ENCODE measurements at regions not wholly inside any gene's neighbourhood (a gene's known extent, or its start where the extent isn't known, plus 50 kb on each side); places are given as distances from the start of the nearest gene placed in this dataset.

DNA sequence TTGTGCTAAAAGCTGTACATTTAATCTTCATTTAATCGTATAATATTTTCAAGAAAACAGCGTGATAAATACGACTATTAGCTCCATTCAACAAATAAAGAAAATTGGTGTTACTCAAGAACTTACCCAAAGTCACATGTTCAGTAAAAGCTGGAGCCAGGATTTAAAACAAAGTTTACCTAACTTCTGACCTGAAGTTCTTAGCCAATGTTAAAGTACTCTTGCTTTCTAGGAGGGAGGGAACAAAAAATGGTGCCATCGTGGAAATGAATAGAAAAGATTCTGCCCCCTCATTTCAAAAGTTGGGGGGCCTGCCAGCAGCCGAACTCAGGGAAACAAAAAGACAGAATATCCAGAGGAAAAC lies 395.8 kb downstream of the CD109 start (continued):
- TF ChIP-seq, protein P1, sequence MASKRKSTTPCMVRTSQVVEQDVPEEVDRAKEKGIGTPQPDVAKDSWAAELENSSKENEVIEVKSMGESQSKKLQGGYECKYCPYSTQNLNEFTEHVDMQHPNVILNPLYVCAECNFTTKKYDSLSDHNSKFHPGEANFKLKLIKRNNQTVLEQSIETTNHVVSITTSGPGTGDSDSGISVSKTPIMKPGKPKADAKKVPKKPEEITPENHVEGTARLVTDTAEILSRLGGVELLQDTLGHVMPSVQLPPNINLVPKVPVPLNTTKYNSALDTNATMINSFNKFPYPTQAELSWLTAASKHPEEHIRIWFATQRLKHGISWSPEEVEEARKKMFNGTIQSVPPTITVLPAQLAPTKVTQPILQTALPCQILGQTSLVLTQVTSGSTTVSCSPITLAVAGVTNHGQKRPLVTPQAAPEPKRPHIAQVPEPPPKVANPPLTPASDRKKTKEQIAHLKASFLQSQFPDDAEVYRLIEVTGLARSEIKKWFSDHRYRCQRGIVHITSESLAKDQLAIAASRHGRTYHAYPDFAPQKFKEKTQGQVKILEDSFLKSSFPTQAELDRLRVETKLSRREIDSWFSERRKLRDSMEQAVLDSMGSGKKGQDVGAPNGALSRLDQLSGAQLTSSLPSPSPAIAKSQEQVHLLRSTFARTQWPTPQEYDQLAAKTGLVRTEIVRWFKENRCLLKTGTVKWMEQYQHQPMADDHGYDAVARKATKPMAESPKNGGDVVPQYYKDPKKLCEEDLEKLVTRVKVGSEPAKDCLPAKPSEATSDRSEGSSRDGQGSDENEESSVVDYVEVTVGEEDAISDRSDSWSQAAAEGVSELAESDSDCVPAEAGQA (IDR thresholded peaks at IDR 0.05; ENCODE audit: low read depth), result no peak
- TF ChIP-seq, protein P1 (CRISPR knock-in tag; IDR thresholded peaks at IDR 0.05; ENCODE audit: borderline replicate concordance), result no peak

DNA sequence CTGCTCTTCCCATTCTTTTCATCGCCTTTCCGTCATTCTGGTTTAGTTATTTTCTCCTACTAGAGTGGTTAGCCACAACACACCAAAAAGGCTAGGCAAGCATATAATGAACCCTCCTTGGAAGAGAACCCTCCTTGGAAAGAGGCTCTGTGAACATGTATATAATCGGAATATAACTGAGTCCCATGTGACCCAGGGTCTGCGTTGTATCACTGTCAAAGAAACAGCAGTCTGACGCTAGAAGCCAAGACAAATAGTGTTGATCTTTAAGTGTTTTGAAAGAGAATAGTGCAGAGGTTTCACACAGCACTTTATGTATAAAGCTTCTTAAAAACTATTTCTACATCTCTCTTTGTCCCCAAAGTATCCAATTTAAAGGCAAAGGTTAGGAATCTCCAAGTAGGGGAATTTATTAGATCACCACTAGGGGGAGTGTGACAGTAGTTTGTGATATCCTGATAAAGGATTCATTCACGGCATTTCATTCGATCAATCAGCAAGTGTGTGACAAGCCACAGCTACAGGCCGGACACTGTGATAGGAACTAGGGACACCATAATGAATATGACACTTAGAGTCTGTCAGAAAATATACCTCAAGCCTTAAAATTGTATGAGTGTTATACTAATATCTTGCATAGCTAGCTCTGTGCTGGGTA lies 395.3 kb downstream of the CD109 start:
- CTCF ChIA-PET (ENCODE audit: low intra/inter-chr PET ratio, low total read pairs), result interaction anchor here (2.1 kb wide), 1 partner anchor 1118 kb away, joined by 7 read pairs; no protein-coding TSS in a partner anchor
- in situ Hi-C loops (cut with HindIII; ENCODE audit: extremely low pct_ligation_motif_present, low pct_unique_long_range_greater_than_20kb) (loop anchor here (10.0 kb wide), 1 partner anchor 1114 kb away; the partner anchor contains the start of gene COL12A1), intact Hi-C loops (cut with micrococcal nuclease; ENCODE audit: unreplicated experiment) (loop anchor here (1.0 kb wide), 1 partner anchor 1118 kb away; no protein-coding TSS in a partner anchor)
- Histone ChIP-seq H2AFZ (ENCODE audit: low read length) (no peak overlapping the region), H3K27ac (ENCODE audit: extremely low read length, insufficient read depth, low read length) (no peak overlapping the region), H3K9ac (ENCODE audit: insufficient read depth, low read depth, low read length) (no peak overlapping the region), H3K4me2 (ENCODE audit: low read depth, low read length) (no peak overlapping the region), H3K27me3 (ENCODE audit: control insufficient read depth in 1 of 2, insufficient read depth in 2 of 2, low read length in 2 of 2) (no peaks in the 10 kb centered on the region), H3K9me3 (ENCODE audit: low read length) (no peaks in the 10 kb centered on the region), H4K20me1 (ENCODE audit: insufficient read depth, low read length) (no peaks in the 10 kb centered on the region), H3K4me3 (replicated peaks in 1 of 3; ENCODE audit: insufficient read depth in 1 of 3, low read depth in 2 of 3, low read length in 3 of 3) (no peak overlapping the region), H3K36me3 (replicated peaks in 1 of 2; ENCODE audit: control insufficient read depth in 1 of 2, insufficient read depth in 2 of 2, low read length in 2 of 2) (no peaks in the 10 kb centered on the region), H3K79me2 (ENCODE audit: insufficient read depth, low read length) (no peaks in the 10 kb centered on the region), H3K4me1 (ENCODE audit: insufficient read depth, low read length) (no peaks in the 10 kb centered on the region)
- ATAC-seq (peak; percentile 85), DNase-seq (ENCODE audit: low spot score) (peak; percentile 45), FAIRE-seq (peak; percentile 23)
- TF ChIP-seq, protein P2, sequence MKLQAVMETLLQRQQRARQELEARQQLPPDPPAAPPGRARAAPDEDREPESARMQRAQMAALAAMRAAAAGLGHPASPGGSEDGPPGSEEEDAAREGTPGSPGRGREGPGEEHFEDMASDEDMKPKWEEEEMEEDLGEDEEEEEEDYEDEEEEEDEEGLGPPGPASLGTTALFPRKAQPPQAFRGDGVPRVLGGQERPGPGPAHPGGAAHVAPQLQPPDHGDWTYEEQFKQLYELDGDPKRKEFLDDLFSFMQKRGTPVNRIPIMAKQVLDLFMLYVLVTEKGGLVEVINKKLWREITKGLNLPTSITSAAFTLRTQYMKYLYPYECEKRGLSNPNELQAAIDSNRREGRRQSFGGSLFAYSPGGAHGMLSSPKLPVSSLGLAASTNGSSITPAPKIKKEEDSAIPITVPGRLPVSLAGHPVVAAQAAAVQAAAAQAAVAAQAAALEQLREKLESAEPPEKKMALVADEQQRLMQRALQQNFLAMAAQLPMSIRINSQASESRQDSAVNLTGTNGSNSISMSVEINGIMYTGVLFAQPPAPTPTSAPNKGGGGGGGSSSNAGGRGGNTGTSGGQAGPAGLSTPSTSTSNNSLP (IDR thresholded peaks at IDR 0.05; ENCODE audit: low read depth, low read length), result peak; percentile 18; the same call in 1 of the 2 replicates
- no peak for TF ChIP-seq ZNF33A (CRISPR knock-in tag; IDR thresholded peaks at IDR 0.05; ENCODE audit: borderline replicate concordance)
- no peak for TF ChIP-seq NR1H2 (CRISPR knock-in tag; IDR thresholded peaks at IDR 0.05; ENCODE audit: borderline replicate concordance, low read depth)
- TF ChIP-seq SMC3 (IDR thresholded peaks at IDR 0.05; ENCODE audit: low read length), result peak; percentile 27; the same call in 1 of the 2 replicates
- TF ChIP-seq, protein P3, sequence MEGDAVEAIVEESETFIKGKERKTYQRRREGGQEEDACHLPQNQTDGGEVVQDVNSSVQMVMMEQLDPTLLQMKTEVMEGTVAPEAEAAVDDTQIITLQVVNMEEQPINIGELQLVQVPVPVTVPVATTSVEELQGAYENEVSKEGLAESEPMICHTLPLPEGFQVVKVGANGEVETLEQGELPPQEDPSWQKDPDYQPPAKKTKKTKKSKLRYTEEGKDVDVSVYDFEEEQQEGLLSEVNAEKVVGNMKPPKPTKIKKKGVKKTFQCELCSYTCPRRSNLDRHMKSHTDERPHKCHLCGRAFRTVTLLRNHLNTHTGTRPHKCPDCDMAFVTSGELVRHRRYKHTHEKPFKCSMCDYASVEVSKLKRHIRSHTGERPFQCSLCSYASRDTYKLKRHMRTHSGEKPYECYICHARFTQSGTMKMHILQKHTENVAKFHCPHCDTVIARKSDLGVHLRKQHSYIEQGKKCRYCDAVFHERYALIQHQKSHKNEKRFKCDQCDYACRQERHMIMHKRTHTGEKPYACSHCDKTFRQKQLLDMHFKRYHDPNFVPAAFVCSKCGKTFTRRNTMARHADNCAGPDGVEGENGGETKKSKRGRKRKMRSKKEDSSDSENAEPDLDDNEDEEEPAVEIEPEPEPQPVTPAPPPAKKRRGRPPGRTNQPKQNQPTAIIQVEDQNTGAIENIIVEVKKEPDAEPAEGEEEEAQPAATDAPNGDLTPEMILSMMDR (CRISPR knock-in tag; IDR thresholded peaks at IDR 0.05), result peak; percentile 61
- peak; percentile 26; the same call in 1 of the 2 replicates for TF ChIP-seq STAG1 (CRISPR knock-in tag; IDR thresholded peaks at IDR 0.05)
- no TSS peak for BruUV-seq (replicated peaks)
- WGBS (ENCODE audit: low lambda C conversion rate), result 18% methylated on average over 8 of the region's 8 CpGs
- POLR2A ChIA-PET, result no interaction called here

Measured in HepG2 (cell line).